GM18502 (cell line): ENCODE measurements at regions not wholly inside any gene's neighbourhood (a gene's known extent, or its start where the extent isn't known, plus 50 kb on each side); places are given as distances from the start of the nearest gene placed in this dataset.

Experiments
- ATAC-seq: cut with Tn5 transposase; IDR thresholded peaks from one replicate; pipeline ENCODE4 v1.9.1; 2021; ENCODE audit warnings: mild to moderate bottlenecking; ENCODE audit not compliant: unreplicated experiment, poor library complexity

- peak; percentile 69 for ATAC-seq
These were observed 90.2 kb upstream of the KLF13 start for GRCh38 chr15:31236184-31237042.

GRCh38 chr15:31237043-31237324 is 89.7 kb upstream of the KLF13 start:
- no peak for ATAC-seq

GRCh38 chr15:31238906-31239305 is 87.7 kb upstream of the KLF13 start:
- ATAC-seq = no peak

- ATAC-seq = no peak
These were observed 87.2 kb upstream of the KLF13 start for GRCh38 chr15:31239409-31239808.

GRCh38 chr15:31241888-31242522 is 84.6 kb upstream of the KLF13 start:
- ATAC-seq = no peak

GRCh38 chr15:31243895-31244294 is 82.7 kb upstream of the KLF13 start:
- ATAC-seq = no peak

- no peak for ATAC-seq
These were observed 81.4 kb upstream of the KLF13 start for GRCh38 chr15:31245135-31245689.

- no peak for ATAC-seq
These were observed 80.9 kb upstream of the KLF13 start for GRCh38 chr15:31245756-31246155.

GRCh38 chr15:31247404-31247803 is 79.2 kb upstream of the KLF13 start:
- no peak for ATAC-seq

- no peak for ATAC-seq
These were observed 78.4 kb upstream of the KLF13 start for GRCh38 chr15:31248263-31248662.

GRCh38 chr15:31248951-31249350 is 77.7 kb upstream of the KLF13 start:
- ATAC-seq = no peak

- no peak for ATAC-seq
These were observed 76.6 kb upstream of the KLF13 start for GRCh38 chr15:31250033-31250432.

- ATAC-seq = no peak
These were observed 75.5 kb upstream of the KLF13 start for GRCh38 chr15:31251165-31251564.

- ATAC-seq = no peak
These were observed 74.4 kb upstream of the KLF13 start for GRCh38 chr15:31252171-31252785.

- ATAC-seq = no peak
These were observed 72.0 kb upstream of the KLF13 start for GRCh38 chr15:31254431-31255175.

- no peak for ATAC-seq
These were observed 71.5 kb upstream of the KLF13 start for GRCh38 chr15:31255176-31255510.

GRCh38 chr15:31255732-31256377 is 70.8 kb upstream of the KLF13 start:
- peak; percentile 68 for ATAC-seq

- no peak for ATAC-seq
These were observed 70.0 kb upstream of the KLF13 start for GRCh38 chr15:31256378-31257265.

- no peak for ATAC-seq
These were observed 69.3 kb upstream of the KLF13 start for GRCh38 chr15:31257286-31257685.
